Ovary (tissue), 7 donors: ENCODE measurements at regions not wholly inside any gene's neighbourhood (a gene's known extent, or its start where the extent isn't known, plus 50 kb on each side); places are given as distances from the start of the nearest gene placed in this dataset.
"Not testable (repeated sequence)": the region's sequence is repeated elsewhere in the genome, so short reads cannot be mapped to it uniquely, and the experiment has no call there.

Experiments used
- DNase-seq, 5 donors: peaks; one replicate each; pipeline ENCODE4 v3.0.0-alpha.2; 2019 to 2020
- H3K27ac ChIP-seq, 2 donors: fragments of 200-600 bp; one replicate each; pipeline versions ENCODE4 v1.5.1 to v1.8.0; 2019 to 2022
- H3K27me3 ChIP-seq: fragments of 200-600 bp; one replicate; pipeline ENCODE4 v1.8.0; 2022
- H3K36me3 ChIP-seq: fragments of 200-600 bp; sonication (generic); one replicate; pipeline ENCODE4 v1.5.1; 2019
- H3K4me1 ChIP-seq: one replicate; pipeline ENCODE4 v1.8.1; 2013; ENCODE audit warnings: mild to moderate bottlenecking, moderate library complexity; ENCODE audit not compliant: insufficient read depth
- H3K4me3 ChIP-seq: fragments of 200-600 bp; sonication (generic); one replicate; pipeline ENCODE4 v1.5.1; 2017
- H3K9me3 ChIP-seq, 2 donors: fragments of 200-600 bp in 1 of 2; sonication (generic) in 1 of 2; one replicate each; pipeline versions ENCODE4 v1.5.1 to v1.8.1; 2013 to 2019; ENCODE audit warnings: mild to moderate bottlenecking in 1 of 2, moderate library complexity in 1 of 2
- CTCF ChIP-seq, 3 donors: fragments of 450-650 bp in 2 of 3; fragments of 200-600 bp in 1 of 3; IDR thresholded peaks; one replicate each; pipeline versions ENCODE4 v1.5.1 to v1.8.0; 2016 to 2022; ENCODE audit warnings: antibody characterized with exemption in 3 of 3, mild to moderate bottlenecking in 1 of 3
- EP300 ChIP-seq: sonication (generic); formaldehyde crosslinking; IDR thresholded peaks from one replicate; pipeline ENCODE4 v1.6.1; 2017; ENCODE audit warnings: antibody characterized with exemption
- POLR2A ChIP-seq: fragments of 450-650 bp; IDR thresholded peaks from one replicate; pipeline ENCODE4 v1.6.1; 2017; ENCODE audit warnings: antibody characterized with exemption, mild to moderate bottlenecking, moderate library complexity
- WGBS, 3 donors: extraction: QIAGEN DNeasy Blood & Tissue Kit in 1 of 3; methylation state at CpG; one replicate each; pipeline versions ENCODE4 v1.1.5 to v1.1.7; 2013 to 2017; 5-methylcytosine and 5-hydroxymethylcytosine counted together
- intact Hi-C, 4 donors: fragments of 100-400 bp; cut with DNase I; formaldehyde crosslinking; loops; one replicate each; pipeline versions ENCODE4 v1.11.0 to v1.15.1; 2022 to 2023
- donor health status: DM: no; HTN: no; CAD: no; lungs with moderate emphysema.
- donor health status: DM: no; HTN: no; CAD: no.
- donor health status: Bipolar disorder and iron deficiency.
- donor health status: DM: no; HTN: no; CAD: no.
- donor health status: DM: yes; HTN: yes; CAD: no.

DNA sequence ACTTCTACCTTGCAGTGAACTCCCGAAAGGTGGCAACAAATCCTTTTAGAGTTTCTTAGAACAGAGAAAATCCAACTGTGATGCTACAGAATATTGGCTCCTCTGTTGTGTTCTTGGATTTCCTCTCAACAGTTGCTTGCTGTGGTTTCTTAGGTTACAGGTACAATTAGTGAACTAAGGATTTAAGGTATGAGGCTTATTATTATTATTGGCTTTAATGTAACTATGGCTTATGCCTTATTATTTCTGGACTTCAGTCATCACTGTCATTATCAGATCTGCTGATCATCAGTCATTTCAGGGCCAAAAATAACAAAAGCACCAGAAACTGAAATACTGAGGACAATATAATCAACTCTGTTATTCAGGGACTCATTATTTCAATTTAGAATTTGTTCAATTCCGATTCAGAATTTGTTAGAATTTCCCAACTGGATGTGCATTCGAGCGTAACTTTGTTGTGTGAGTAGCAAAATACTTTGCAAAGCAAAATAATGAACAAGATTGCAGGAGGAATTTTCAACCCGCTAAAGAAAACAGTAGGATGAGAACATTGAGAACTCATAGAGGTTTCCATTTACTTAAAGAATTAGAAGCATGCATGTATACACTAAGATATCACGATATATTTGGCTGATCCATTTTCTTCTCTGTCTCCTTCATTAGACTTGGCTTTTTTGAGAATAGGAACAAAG is 65.5 kb upstream of the AK4 start:
- no peak overlapping the region for H3K4me3 ChIP-seq
- intact Hi-C loops, result loop anchor here in 1 of 4 donors (10.0 kb wide), 1 partner anchor 218 kb away; no protein-coding TSS in a partner anchor
- DNase-seq, result no peak
- WGBS, 3 donors, result 86 to 88% (median 86%) methylated on average over 6 of the region's 6 CpGs
- H3K27me3 ChIP-seq, result no peaks in the 10 kb centered on the region
- H3K36me3 ChIP-seq, result no peaks in the 10 kb centered on the region
- H3K9me3 ChIP-seq, result no peaks in the 10 kb centered on the region
- H3K4me1 ChIP-seq, result no peaks in the 10 kb centered on the region
- no peak for TF ChIP-seq POLR2A
- no peak for TF ChIP-seq EP300
- no peak for TF ChIP-seq CTCF (IDR thresholded peaks at IDR 0.05)
- no peak overlapping the region for H3K27ac ChIP-seq

DNA sequence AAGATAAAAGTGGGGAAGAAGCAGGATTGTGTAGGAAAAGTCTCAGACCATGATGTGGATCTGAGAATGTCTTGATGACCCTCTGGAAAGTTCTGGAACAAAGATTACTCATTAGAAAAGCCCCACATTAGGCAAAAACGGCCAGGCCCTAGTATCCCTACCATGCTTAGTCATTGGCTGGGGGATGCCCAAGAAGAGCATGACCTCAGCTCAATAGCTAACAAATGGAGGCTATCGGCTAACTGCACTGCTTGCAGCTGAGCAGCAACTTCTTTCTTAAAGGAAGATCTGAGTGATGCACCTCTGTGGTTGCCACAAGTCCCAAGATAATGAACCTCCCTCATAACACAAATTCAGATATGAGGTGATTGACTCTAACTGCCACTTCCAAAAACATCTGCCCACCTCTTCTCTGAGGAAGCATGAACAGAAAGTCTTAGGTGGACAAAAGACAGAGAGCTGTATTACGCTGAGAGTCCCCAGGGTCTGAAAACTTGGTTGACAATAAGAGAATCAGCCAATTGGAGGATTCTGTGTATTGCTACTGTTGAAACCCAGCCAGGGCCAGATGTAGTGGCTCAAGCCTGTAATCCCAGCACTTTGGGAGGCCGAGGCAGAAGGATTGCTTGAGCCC is 64.6 kb upstream of the AK4 start:
- H3K4me1 ChIP-seq, result no peaks in the 10 kb centered on the region
- H3K27me3 ChIP-seq, result no peaks in the 10 kb centered on the region
- H3K27ac ChIP-seq, result no peak overlapping the region
- intact Hi-C loops, result loop anchor here in 1 of 4 donors (10.0 kb wide), 1 partner anchor 219 kb away; no protein-coding TSS in a partner anchor
- H3K9me3 ChIP-seq, result no peaks in the 10 kb centered on the region
- H3K4me3 ChIP-seq, result no peak overlapping the region
- 68 to 79% (median 69%) methylated on average over 4 of the region's 4 CpGs for WGBS, 3 donors
- DNase-seq, result no peak
- TF ChIP-seq EP300 (no peak), POLR2A (no peak), CTCF (IDR thresholded peaks at IDR 0.05) (no peak)
- no peaks in the 10 kb centered on the region for H3K36me3 ChIP-seq

- DNase-seq, result no peak
- 88 to 98% (median 92%) methylated on average over 2 of the region's 2 CpGs for WGBS, 3 donors
- TF ChIP-seq EP300 (no peak), POLR2A (no peak), CTCF (IDR thresholded peaks at IDR 0.05) (no peak)
Measured at GRCh38 chr1:65084066-65084465, 63.9 kb upstream of the AK4 start.

GRCh38 chr1:65087519-65087918 is 60.5 kb upstream of the AK4 start:
- intact Hi-C loops, result loop anchor here in 1 of 4 donors (10.0 kb wide), 1 partner anchor 223 kb away; no protein-coding TSS in a partner anchor
- not testable (repeated sequence) for H3K36me3 ChIP-seq, H3K27ac ChIP-seq, DNase-seq, H3K27me3 ChIP-seq, H3K4me3 ChIP-seq, H3K9me3 ChIP-seq, H3K4me1 ChIP-seq

More at GRCh38 chr1:65084066-65084465, 63.9 kb upstream of the AK4 start:
- no peaks in the 10 kb centered on the region for H3K9me3 ChIP-seq
- H3K36me3 ChIP-seq, result no peaks in the 10 kb centered on the region
- no peak overlapping the region for H3K27ac ChIP-seq
- intact Hi-C loops, result loop anchor here in 1 of 4 donors (10.0 kb wide), 1 partner anchor 219 kb away; no protein-coding TSS in a partner anchor
- H3K4me3 ChIP-seq, result no peak overlapping the region
- H3K27me3 ChIP-seq, result no peaks in the 10 kb centered on the region
- no peaks in the 10 kb centered on the region for H3K4me1 ChIP-seq

DNA sequence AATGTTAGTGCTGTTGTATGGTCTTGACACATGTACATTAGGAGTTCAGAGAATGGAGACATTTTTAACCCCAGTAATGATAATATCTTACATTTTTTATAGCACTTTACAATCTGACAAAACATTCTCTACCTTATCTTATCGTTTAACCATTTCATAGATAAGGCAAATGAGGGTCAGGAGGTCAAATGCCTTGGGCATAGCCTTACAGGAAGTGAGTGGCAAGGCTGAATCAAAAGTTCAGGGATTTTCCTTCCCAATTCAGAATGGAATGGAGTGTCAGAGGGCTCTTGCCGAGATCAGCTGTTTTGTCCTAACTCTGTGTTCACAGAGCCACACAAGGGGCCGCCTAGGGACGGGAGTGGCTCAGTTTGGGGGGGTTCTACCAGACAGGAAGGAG is 57.6 kb upstream of the AK4 start:
- no peaks in the 10 kb centered on the region for H3K36me3 ChIP-seq
- TF ChIP-seq CTCF (IDR thresholded peaks at IDR 0.05) (no peak), EP300 (no peak), POLR2A (no peak)
- intact Hi-C loops, result no loop called here
- H3K27ac ChIP-seq, result no peak overlapping the region
- no peak overlapping the region for H3K4me3 ChIP-seq
- WGBS, 3 donors, result 35 to 48% (median 44%) methylated on average over 4 of the region's 4 CpGs
- H3K4me1 ChIP-seq, result no peaks in the 10 kb centered on the region
- no peaks in the 10 kb centered on the region for H3K9me3 ChIP-seq
- no peak for DNase-seq
- H3K27me3 ChIP-seq, result no peaks in the 10 kb centered on the region
